HG02642 (cell line): ENCODE measurements at regions not wholly inside any gene's neighbourhood (a gene's known extent, or its start where the extent isn't known, plus 50 kb on each side); places are given as distances from the start of the nearest gene placed in this dataset.
"Not testable (repeated sequence)": the region's sequence is repeated elsewhere in the genome, so short reads cannot be mapped to it uniquely, and the experiment has no call there.

ENCODE experiments used
- ATAC-seq: cut with Tn5 transposase; IDR thresholded peaks from one replicate; pipeline ENCODE4 v1.9.1; 2021; ENCODE audit warnings: mild to moderate bottlenecking; ENCODE audit not compliant: unreplicated experiment, poor library complexity

- ATAC-seq, result not testable (repeated sequence)
Observed at GRCh38 chr10:44246700-44247099, 138.2 kb downstream of the CXCL12 start.

GRCh38 chr10:44246287-44246686 lies 138.6 kb downstream of the CXCL12 start:
- not testable (repeated sequence) for ATAC-seq

GRCh38 chr10:44245601-44245938 lies 139.3 kb downstream of the CXCL12 start:
- ATAC-seq, result no peak

GRCh38 chr10:44244745-44245600 lies 139.9 kb downstream of the CXCL12 start:
- ATAC-seq, result no peak

- no peak for ATAC-seq
Observed at GRCh38 chr10:44243851-44244510, 140.9 kb downstream of the CXCL12 start.

GRCh38 chr10:44242826-44243225 lies 142.1 kb downstream of the CXCL12 start:
- ATAC-seq, result no peak

GRCh38 chr10:44242091-44242490 lies 142.8 kb downstream of the CXCL12 start:
- ATAC-seq, result no peak

- no peak for ATAC-seq
Observed at GRCh38 chr10:44240584-44241205, 144.2 kb downstream of the CXCL12 start.

GRCh38 chr10:44238212-44238611 lies 146.7 kb downstream of the CXCL12 start:
- no peak for ATAC-seq

- no peak for ATAC-seq
Observed at GRCh38 chr10:44237364-44238049, 147.4 kb downstream of the CXCL12 start.

GRCh38 chr10:44235363-44235762 lies 149.5 kb downstream of the CXCL12 start:
- no peak for ATAC-seq

GRCh38 chr10:44234483-44234875 lies 150.4 kb downstream of the CXCL12 start:
- no peak for ATAC-seq

- no peak for ATAC-seq
Observed at GRCh38 chr10:44233561-44234482, 151.1 kb downstream of the CXCL12 start.

- no peak for ATAC-seq
Observed at GRCh38 chr10:44217274-44217820, 167.6 kb downstream of the CXCL12 start.

- no peak for ATAC-seq
Observed at GRCh38 chr10:44216073-44216472, 168.8 kb downstream of the CXCL12 start.

GRCh38 chr10:44209811-44210210 lies 175.1 kb downstream of the CXCL12 start:
- ATAC-seq, result no peak

GRCh38 chr10:44207160-44207559 lies 177.7 kb downstream of the CXCL12 start:
- ATAC-seq, result no peak

GRCh38 chr10:44206127-44206818 lies 178.6 kb downstream of the CXCL12 start:
- no peak for ATAC-seq

GRCh38 chr10:44205067-44205466 lies 179.8 kb downstream of the CXCL12 start:
- no peak for ATAC-seq
